ENCODE measurements at regions not wholly inside any gene's neighbourhood (a gene's known extent, or its start where the extent isn't known, plus 50 kb on each side); places are given as distances from the start of the nearest gene placed in this dataset.

- no peak for DNase-seq (ENCODE audit: low spot score)
Observed at GRCh38 chr1:57500136-57500830, 76.4 kb upstream of the DAB1 start.

- no peak for DNase-seq (ENCODE audit: low spot score)
Observed at GRCh38 chr1:57494530-57495079, 70.7 kb upstream of the DAB1 start.

GRCh38 chr1:57492586-57493226, 68.8 kb upstream of the DAB1 start:
- no peak for DNase-seq (ENCODE audit: low spot score)

- DNase-seq (ENCODE audit: low spot score) = no peak
Observed at GRCh38 chr1:57489358-57490036, 65.6 kb upstream of the DAB1 start.

GRCh38 chr1:57485643-57486042, 61.8 kb upstream of the DAB1 start:
- no peak for DNase-seq (ENCODE audit: low spot score)

GRCh38 chr1:57483954-57484353, 60.1 kb upstream of the DAB1 start:
- no peak for DNase-seq (ENCODE audit: low spot score)

- DNase-seq (ENCODE audit: low spot score) = no peak
Observed at GRCh38 chr1:57479471-57479870, 55.6 kb upstream of the DAB1 start.

GRCh38 chr1:57475366-57475765, 51.5 kb upstream of the DAB1 start:
- no peak for DNase-seq (ENCODE audit: low spot score)

- DNase-seq (ENCODE audit: low spot score) = no peak
Observed at GRCh38 chr1:57474137-57474750, 50.4 kb upstream of the DAB1 start.

All from mucosa of gallbladder (tissue), 1 donor.